Peyer's patch (tissue), 4 donors: ENCODE measurements at regions not wholly inside any gene's neighbourhood (a gene's known extent, or its start where the extent isn't known, plus 50 kb on each side); places are given as distances from the start of the nearest gene placed in this dataset.

ENCODE experiments used
- DNase-seq, 3 donors: peaks; one replicate each; pipeline ENCODE4 v3.0.0-alpha.2; 2017 to 2019
- H3K27ac ChIP-seq, 4 donors: fragments of 200-600 bp; sonication (generic); one replicate each; pipeline ENCODE4 v1.5.1; 2016 to 2019
- H3K27me3 ChIP-seq, 2 donors: fragments of 200-600 bp; sonication (generic); one replicate each; pipeline ENCODE4 v1.5.1; 2019
- H3K36me3 ChIP-seq, 3 donors: fragments of 200-600 bp; sonication (generic); one replicate each; pipeline ENCODE4 v1.5.1; 2016 to 2019
- H3K4me1 ChIP-seq, 4 donors: fragments of 200-600 bp; sonication (generic); one replicate each; pipeline ENCODE4 v1.5.1; 2016 to 2019
- H3K4me3 ChIP-seq, 4 donors: fragments of 200-600 bp; sonication (generic); 1 replicate in 3 of 4; 2 replicates in 1 of 4; pipeline ENCODE4 v1.5.1; 2016 to 2019; ENCODE audit warnings: mild to moderate bottlenecking in 1 of 4
- H3K9me3 ChIP-seq, 4 donors: fragments of 200-600 bp; sonication (generic); one replicate each; pipeline ENCODE4 v1.5.1; 2016 to 2019; ENCODE audit warnings: mild to moderate bottlenecking in 1 of 4
- CTCF ChIP-seq, 6 experiments: fragments of 450-650 bp in 4 of 6; fragments of 200-600 bp in 2 of 6; sonication (generic) in 1 of 6; IDR thresholded peaks; one replicate each; pipeline ENCODE4 v1.5.1; 2017 to 2019; ENCODE audit warnings: antibody characterized with exemption in 6 of 6, mild to moderate bottlenecking in 3 of 6, moderate library complexity in 1 of 6
- POLR2A ChIP-seq, 2 donors: fragments of 450-650 bp; IDR thresholded peaks; one replicate each; pipeline ENCODE4 v1.5.1; 2017; ENCODE audit warnings: antibody characterized with exemption in 2 of 2, mild to moderate bottlenecking in 2 of 2, moderate library complexity in 2 of 2

DNA sequence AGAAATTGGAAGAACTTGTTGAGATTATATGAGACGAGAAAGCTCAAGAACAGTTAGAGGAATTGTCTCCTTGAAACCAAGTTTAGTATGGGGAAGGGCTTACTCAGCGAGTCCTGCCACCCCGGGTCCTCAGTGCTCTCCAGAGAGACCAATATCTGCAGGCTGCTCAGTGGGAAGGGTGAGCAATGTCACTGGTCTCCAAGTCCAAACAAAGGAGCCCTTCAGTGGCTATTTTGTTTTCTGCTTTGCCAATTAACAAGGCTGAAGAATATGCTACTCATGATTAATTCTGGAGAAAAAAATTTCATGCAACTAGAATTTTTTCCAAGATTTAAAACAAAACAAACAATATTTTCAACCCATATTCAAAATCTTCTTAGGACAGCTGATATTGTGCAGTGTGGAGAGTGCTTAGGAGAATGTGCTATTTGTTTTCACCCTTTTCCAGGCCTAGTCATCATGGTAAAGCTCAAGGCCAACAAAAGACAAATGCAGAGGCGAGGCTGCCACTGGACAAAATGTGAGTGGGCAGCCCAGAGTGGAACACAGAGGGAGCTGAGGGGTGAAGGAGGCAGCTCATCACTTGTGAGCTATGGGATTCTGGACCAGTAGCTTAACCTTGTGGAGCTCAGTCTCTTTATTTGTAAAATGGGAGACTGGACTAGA lies 83.8 kb upstream of the TMEM17 start:
- Histone ChIP-seq H3K27ac (no peak overlapping the region), H3K27me3 (no peaks in the 10 kb centered on the region), H3K4me1 (no peaks in the 10 kb centered on the region), H3K4me3 (no peak overlapping the region), H3K9me3 (no peaks in the 10 kb centered on the region), H3K36me3 (no peaks in the 10 kb centered on the region)
- no peak for TF ChIP-seq POLR2A (IDR thresholded peaks at IDR 0.05)
- no peak for TF ChIP-seq CTCF (IDR thresholded peaks at IDR 0.05)
- no peak for DNase-seq

- TF ChIP-seq POLR2A (IDR thresholded peaks at IDR 0.05) (no peak), CTCF (IDR thresholded peaks at IDR 0.05) (no peak)
- Histone ChIP-seq H3K4me3 (no peak overlapping the region), H3K27ac (no peak overlapping the region), H3K9me3 (no peaks in the 10 kb centered on the region), H3K4me1 (no peaks in the 10 kb centered on the region), H3K27me3 (no peaks in the 10 kb centered on the region), H3K36me3 (no peaks in the 10 kb centered on the region)
- no peak for DNase-seq
These were observed 81.6 kb upstream of the TMEM17 start for GRCh38 chr2:62587592-62587991.

- H3K36me3 ChIP-seq, result no peaks in the 10 kb centered on the region
- TF ChIP-seq POLR2A (IDR thresholded peaks at IDR 0.05) (no peak), CTCF (IDR thresholded peaks at IDR 0.05) (no peak)
- no peaks in the 10 kb centered on the region for H3K9me3 ChIP-seq
- H3K4me3 ChIP-seq, result no peak overlapping the region
- no peak for DNase-seq
- H3K27me3 ChIP-seq, result no peaks in the 10 kb centered on the region
- H3K4me1 ChIP-seq, result no peaks in the 10 kb centered on the region
- no peak overlapping the region for H3K27ac ChIP-seq
These were observed 81.0 kb upstream of the TMEM17 start for GRCh38 chr2:62586981-62587380.

DNA sequence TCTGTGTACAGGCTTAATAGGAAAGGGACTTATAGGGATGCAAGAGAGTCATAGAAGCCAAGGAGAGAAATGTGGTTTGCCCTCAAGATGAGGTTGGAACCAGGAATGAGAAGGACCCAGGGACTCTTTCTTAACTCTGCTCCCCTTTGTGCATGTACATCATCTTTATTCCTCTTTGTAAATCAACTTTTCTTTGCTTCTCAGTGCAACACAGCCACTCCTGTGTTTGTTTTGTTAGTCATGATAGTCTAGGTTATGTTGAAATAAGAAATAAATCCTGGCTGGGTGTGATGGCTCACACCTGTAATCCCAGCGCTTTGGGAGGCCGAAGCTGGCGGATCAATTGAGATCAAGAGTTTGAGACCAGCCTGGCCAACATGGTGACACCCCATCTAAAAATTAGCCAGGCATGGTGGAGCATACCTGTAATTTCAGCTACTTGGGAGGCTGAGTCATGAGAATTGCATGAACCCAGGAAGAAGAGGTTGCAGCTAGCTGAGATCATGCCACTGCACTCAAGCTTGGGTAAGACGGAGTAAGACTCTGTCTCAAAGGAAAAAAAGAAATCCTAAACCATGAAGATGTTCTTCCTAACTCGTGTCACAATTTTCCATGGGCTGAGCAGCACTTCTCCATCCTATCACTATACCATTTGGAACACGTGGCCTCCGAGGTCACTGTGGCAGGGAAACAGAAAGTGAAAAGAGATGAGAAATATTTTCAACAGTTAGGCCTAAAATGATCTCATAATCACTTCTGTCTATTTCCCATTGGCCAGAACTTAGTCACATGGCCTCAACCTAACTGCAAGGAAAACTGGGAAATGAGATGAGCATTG lies 73.0 kb upstream of the TMEM17 start:
- Histone ChIP-seq H3K4me1 (peaks cover 0 to 6% (median 0%) of the 10 kb centered on the region in 4 donors), H3K4me3 (no peak overlapping the region), H3K36me3 (no peaks in the 10 kb centered on the region), H3K9me3 (no peaks in the 10 kb centered on the region), H3K27me3 (no peaks in the 10 kb centered on the region), H3K27ac (no peak overlapping the region)
- TF ChIP-seq CTCF (IDR thresholded peaks at IDR 0.05) (no peak), POLR2A (IDR thresholded peaks at IDR 0.05) (no peak)
- DNase-seq, result no peak

DNA sequence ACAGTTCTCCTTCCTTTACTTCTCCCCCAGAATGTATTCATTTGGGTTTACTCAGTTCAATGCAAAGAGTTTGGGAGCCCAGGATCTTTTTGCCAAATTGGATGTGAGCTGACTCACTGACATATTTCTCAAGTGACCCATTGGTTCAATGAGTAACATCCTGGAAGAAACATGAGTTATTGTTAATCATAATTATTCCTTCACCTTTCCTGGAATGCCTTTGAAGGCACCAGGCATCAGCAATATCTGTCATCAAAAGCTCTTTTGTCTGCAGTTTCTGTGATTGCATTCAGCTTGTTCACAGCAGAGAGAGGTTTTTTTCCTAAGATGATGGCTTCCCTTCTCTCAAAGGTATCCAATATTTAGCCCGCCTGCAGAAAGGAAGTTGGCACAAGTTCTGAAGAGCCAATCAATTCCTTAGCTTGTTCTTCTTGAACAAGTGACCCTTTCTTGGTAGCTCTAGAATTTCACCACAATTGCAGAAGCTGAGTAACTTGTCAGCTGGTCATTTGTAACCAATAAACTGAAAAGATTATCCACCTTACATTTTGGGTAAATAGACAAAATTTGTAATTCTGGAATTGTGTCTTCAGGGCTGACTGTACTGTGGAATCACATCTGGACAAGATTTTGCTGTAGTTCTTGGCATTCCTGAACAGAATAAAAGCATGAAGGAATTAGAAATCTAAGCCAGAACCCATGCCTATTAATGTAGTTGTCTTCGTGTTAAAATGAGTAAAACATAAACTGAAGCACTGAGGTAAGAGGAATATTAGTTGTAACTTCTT lies 72.2 kb upstream of the TMEM17 start:
- DNase-seq, result no peak
- Histone ChIP-seq H3K4me1 (peaks cover 0 to 6% (median 0%) of the 10 kb centered on the region in 4 donors), H3K27me3 (no peaks in the 10 kb centered on the region), H3K4me3 (no peak overlapping the region), H3K27ac (no peak overlapping the region), H3K36me3 (no peaks in the 10 kb centered on the region), H3K9me3 (no peaks in the 10 kb centered on the region)
- no peak for TF ChIP-seq POLR2A (IDR thresholded peaks at IDR 0.05)
- TF ChIP-seq CTCF (IDR thresholded peaks at IDR 0.05), result no peak
